KMS-11 (cell line): ENCODE measurements at regions not wholly inside any gene's neighbourhood (a gene's known extent, or its start where the extent isn't known, plus 50 kb on each side); places are given as distances from the start of the nearest gene placed in this dataset.
A peak's percentile ranks its signal among the peaks of the same experiment; 100 is the strongest.

Experiments
- H2AFZ ChIP-seq: fragments of 200-600 bp; sonication (generic); 2 replicates; pipeline ENCODE4 v1.6.1; 2016; ENCODE audit warnings: antibody characterized with exemption, mixed run types, low read depth
- H3K27ac ChIP-seq: fragments of 200-600 bp; sonication (generic); 2 replicates; pipeline ENCODE4 v1.6.1; 2016; ENCODE audit warnings: mild to moderate bottlenecking, mixed run types
- H3K27me3 ChIP-seq: fragments of 200-600 bp; sonication (generic); 2 replicates; pipeline ENCODE4 v1.6.1; 2017; ENCODE audit warnings: mild to moderate bottlenecking, low read depth, mixed run types, moderate library complexity; ENCODE audit not compliant: insufficient read depth
- H3K36me3 ChIP-seq: fragments of 200-600 bp; sonication (generic); 2 replicates; pipeline ENCODE4 v1.6.1; 2017; ENCODE audit warnings: mild to moderate bottlenecking, mixed run types; ENCODE audit not compliant: insufficient read depth
- H3K4me1 ChIP-seq: fragments of 200-600 bp; sonication (generic); 2 replicates; pipeline ENCODE4 v1.6.1; 2016; ENCODE audit warnings: mild to moderate bottlenecking, low read depth, mixed run types; ENCODE audit not compliant: poor library complexity, severe bottlenecking
- H3K4me2 ChIP-seq: fragments of 200-600 bp; sonication (generic); 2 replicates; pipeline ENCODE4 v1.7.0; 2016; ENCODE audit warnings: mild to moderate bottlenecking, mixed run types
- H3K4me3 ChIP-seq: fragments of 200-600 bp; sonication (generic); IDR thresholded peaks from 2 replicates; pipeline ENCODE4 v1.6.1; 2017; ENCODE audit warnings: low read depth, low read length, mixed read lengths; ENCODE audit not compliant: insufficient read depth
- H3K79me2 ChIP-seq: fragments of 200-600 bp; sonication (generic); 2 replicates; pipeline ENCODE4 v1.6.1; 2016; ENCODE audit warnings: low read depth, mixed run types; ENCODE audit not compliant: insufficient read depth
- H3K9ac ChIP-seq: fragments of 200-600 bp; sonication (generic); 2 replicates; pipeline ENCODE4 v1.6.1; 2016; ENCODE audit warnings: mild to moderate bottlenecking, mixed run types
- H4K20me1 ChIP-seq: fragments of 200-600 bp; sonication (generic); 2 replicates; pipeline ENCODE4 v1.6.1; 2016; ENCODE audit warnings: mild to moderate bottlenecking, mixed run types; ENCODE audit not compliant: insufficient read depth
- TF ChIP-seq, protein P1 (sequence below): fragments of 200-600 bp; sonication (generic); conservative IDR thresholded peaks from 2 replicates; pipeline ENCODE4 v1.6.1; 2017; ENCODE audit warnings: low read depth, mild to moderate bottlenecking, antibody characterized with exemption, low read length, moderate library complexity, mixed read lengths

DNA sequence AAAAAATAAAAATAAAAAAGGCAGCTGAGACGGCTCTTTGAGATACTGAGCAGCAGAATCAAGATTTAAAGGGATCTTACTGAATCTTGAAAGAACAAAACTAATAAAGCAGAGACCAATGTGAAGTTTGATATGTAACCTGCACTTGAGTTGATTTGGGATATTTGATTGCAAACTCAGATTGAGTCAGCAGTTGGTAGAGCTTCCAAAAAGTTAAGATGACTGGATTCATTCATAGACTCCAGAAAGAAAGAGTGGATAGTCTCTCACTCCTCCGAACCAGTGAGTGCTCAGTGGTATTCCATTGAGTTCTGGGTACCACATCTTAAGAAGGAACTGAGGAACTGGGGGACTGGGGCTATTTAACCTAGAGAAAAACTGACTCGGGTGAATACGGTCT is 52.7 kb upstream of the TESK1 start:
- Histone ChIP-seq H4K20me1 (no peaks in the 10 kb centered on the region), H3K27me3 (no peaks in the 10 kb centered on the region), H3K4me2 (no peak overlapping the region), H3K36me3 (no peaks in the 10 kb centered on the region), H3K4me1 (no peaks in the 10 kb centered on the region), H3K79me2 (no peaks in the 10 kb centered on the region), H2AFZ (no peak overlapping the region), H3K27ac (no peak overlapping the region), H3K9ac (no peak overlapping the region), H3K4me3 (no peak overlapping the region)
- TF ChIP-seq, protein P1, sequence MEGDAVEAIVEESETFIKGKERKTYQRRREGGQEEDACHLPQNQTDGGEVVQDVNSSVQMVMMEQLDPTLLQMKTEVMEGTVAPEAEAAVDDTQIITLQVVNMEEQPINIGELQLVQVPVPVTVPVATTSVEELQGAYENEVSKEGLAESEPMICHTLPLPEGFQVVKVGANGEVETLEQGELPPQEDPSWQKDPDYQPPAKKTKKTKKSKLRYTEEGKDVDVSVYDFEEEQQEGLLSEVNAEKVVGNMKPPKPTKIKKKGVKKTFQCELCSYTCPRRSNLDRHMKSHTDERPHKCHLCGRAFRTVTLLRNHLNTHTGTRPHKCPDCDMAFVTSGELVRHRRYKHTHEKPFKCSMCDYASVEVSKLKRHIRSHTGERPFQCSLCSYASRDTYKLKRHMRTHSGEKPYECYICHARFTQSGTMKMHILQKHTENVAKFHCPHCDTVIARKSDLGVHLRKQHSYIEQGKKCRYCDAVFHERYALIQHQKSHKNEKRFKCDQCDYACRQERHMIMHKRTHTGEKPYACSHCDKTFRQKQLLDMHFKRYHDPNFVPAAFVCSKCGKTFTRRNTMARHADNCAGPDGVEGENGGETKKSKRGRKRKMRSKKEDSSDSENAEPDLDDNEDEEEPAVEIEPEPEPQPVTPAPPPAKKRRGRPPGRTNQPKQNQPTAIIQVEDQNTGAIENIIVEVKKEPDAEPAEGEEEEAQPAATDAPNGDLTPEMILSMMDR = no peak

DNA sequence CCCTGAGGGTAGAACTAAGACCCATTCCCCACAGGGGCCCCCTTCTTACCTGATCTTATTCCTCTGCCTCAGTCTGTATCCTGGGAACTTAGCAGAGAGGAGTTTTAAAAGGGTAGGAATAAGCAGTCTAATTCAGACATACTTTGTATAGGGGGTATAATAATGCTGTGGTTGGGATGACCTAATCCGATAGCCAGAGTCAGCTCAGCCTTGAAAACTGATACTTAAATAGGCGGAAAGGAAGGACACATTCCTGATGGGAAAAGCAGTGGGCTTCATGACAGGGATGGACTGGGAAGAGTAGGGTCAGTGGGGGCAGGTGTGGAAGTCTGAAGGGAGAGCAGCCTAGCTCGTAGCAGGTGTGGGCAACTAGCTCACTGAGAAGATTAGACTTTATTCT is 52.2 kb upstream of the TESK1 start:
- no peak overlapping the region for H3K4me2 ChIP-seq
- no peaks in the 10 kb centered on the region for H4K20me1 ChIP-seq
- H3K27me3 ChIP-seq = no peaks in the 10 kb centered on the region
- no peaks in the 10 kb centered on the region for H3K79me2 ChIP-seq
- no peaks in the 10 kb centered on the region for H3K36me3 ChIP-seq
- TF ChIP-seq, protein P1 = no peak
- no peaks in the 10 kb centered on the region for H3K4me1 ChIP-seq
- no peak overlapping the region for H3K4me3 ChIP-seq
- H3K9ac ChIP-seq = no peak overlapping the region
- H2AFZ ChIP-seq = no peak overlapping the region
- H3K27ac ChIP-seq = no peak overlapping the region

DNA sequence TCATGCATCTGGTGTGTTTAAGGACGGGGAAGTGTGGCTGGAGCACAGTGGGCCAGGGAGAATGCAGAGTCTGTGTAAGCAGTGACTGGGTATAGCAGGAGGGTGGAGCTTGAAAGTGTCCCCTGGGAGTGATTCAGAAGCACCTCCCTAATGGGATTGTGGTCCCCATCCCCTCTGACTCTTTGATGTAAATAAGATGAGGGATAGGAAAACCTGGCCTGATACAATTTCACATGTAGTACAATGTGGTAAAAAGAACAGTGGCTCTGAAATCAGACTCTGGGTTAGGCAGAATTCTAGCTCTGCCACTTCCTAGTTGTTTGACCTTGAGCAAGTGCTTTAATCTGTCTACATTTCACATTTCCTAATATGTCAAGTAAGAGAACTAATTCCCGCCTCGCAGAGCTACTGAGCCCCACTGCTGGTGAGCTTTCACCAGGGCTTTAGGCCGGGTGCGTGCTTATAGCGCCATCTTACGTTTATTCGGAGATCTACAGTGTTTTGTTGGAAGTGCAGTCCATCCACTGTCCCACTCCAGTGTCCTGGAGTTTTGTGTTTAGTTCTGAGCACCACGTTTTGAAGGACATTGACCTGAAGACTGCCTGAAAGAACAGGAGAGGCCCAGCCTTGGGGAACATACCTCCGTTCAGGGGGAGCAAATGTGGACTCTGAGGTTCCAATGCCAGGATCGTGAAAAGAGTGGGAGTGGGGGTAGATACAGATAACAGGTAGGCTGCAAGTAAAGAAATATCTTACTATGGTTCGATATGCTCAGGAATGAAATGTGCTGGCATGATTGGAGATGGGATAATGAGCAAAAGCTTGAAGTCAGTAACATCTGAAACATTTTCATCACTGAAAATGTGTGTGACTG is 51.2 kb upstream of the TESK1 start:
- H3K4me2 ChIP-seq = no peak overlapping the region
- H3K79me2 ChIP-seq = no peaks in the 10 kb centered on the region
- no peaks in the 10 kb centered on the region for H3K27me3 ChIP-seq
- no peaks in the 10 kb centered on the region for H3K36me3 ChIP-seq
- H3K4me3 ChIP-seq = no peak overlapping the region
- no peaks in the 10 kb centered on the region for H4K20me1 ChIP-seq
- no peak overlapping the region for H3K9ac ChIP-seq
- no peaks in the 10 kb centered on the region for H3K4me1 ChIP-seq
- no peak overlapping the region for H2AFZ ChIP-seq
- H3K27ac ChIP-seq = no peak overlapping the region
- TF ChIP-seq, protein P1 = peak; percentile 43

DNA sequence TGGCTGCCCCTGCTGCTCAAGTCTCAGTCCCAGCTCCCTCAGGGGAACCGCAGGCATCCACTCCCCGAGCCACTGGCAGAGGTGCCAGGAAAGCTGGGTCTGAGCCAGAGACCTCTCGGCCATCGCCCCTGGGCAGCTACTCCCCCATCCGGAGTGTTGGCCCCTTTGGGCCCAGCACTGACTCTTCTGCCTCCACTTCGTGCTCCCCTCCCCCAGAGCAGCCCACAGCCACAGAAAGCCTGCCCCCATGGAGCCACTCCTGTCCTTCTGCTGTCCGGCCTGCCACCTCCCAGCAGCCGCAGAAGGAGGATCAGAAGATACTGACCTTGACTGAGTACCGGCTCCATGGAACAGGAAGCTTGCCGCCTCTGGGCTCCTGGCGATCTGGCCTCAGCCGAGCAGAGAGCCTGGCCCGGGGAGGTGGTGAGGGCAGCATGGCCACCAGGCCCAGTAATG is 49.8 kb upstream of the TESK1 start:
- Histone ChIP-seq H3K9ac (no peak overlapping the region), H2AFZ (no peak overlapping the region), H4K20me1 (no peaks in the 10 kb centered on the region), H3K27ac (no peak overlapping the region), H3K4me1 (no peaks in the 10 kb centered on the region), H3K4me2 (no peak overlapping the region), H3K79me2 (no peaks in the 10 kb centered on the region), H3K27me3 (no peaks in the 10 kb centered on the region), H3K36me3 (no peaks in the 10 kb centered on the region), H3K4me3 (no peak overlapping the region)
- TF ChIP-seq, protein P1 = no peak
